K562 (cell line): ENCODE measurements at regions not wholly inside any gene's neighbourhood (a gene's known extent, or its start where the extent isn't known, plus 50 kb on each side); places are given as distances from the start of the nearest gene placed in this dataset.

ENCODE experiments used
- CUX1 ChIP-seq: fragments of 200-800 bp; sonication (Bioruptor generic); IDR thresholded peaks from 2 replicates; pipeline ENCODE4 v1.6.1; 2016; ENCODE audit warnings: missing genetic modification characterization, missing compliant biosample characterization
- EZH2 ChIP-seq: IDR thresholded peaks from 2 replicates; pipeline ENCODE4 v1.6.1; 2012; ENCODE audit warnings: low read depth, mild to moderate bottlenecking, inconsistent platforms, low read length, borderline replicate concordance
- PCBP1 ChIP-seq: fragments of 200-400 bp; formaldehyde crosslinking; IDR thresholded peaks from 2 replicates; pipeline ENCODE4 v1.6.1; 2018; ENCODE audit warnings: mild to moderate bottlenecking, low read depth, low read length; ENCODE audit not compliant: poor library complexity, severe bottlenecking
- POLR2AphosphoS5 ChIP-seq: IDR thresholded peaks from 2 replicates; pipeline ENCODE4 v1.6.1; 2011; ENCODE audit warnings: mild to moderate bottlenecking, low read depth, low read length, moderate library complexity; ENCODE audit not compliant: control insufficient read depth, insufficient read depth
- USF1 ChIP-seq: sonication (generic); formaldehyde crosslinking; IDR thresholded peaks from 2 replicates; pipeline ENCODE4 v1.9.0; 2022; ENCODE audit warnings: mild to moderate bottlenecking, missing genetic modification reagents
- ZFX ChIP-seq: sonication (generic); formaldehyde crosslinking; IDR thresholded peaks from 2 replicates; pipeline ENCODE4 v1.8.0; 2022; ENCODE audit warnings: mild to moderate bottlenecking, missing genetic modification reagents, moderate library complexity

- TF ChIP-seq USF1 (no peak), EZH2 (no peak), ZFX (CRISPR knock-in tag) (no peak), PCBP1 (no peak), POLR2AphosphoS5 (no peak), CUX1 (CRISPR knock-in tag) (no peak)
These were observed 64.7 kb upstream of the SPOCK1 start for GRCh38 chr5:137563646-137564397.
